HepG2 (cell line): ENCODE measurements at regions not wholly inside any gene's neighbourhood (a gene's known extent, or its start where the extent isn't known, plus 50 kb on each side); places are given as distances from the start of the nearest gene placed in this dataset.

Source experiments
- PCBP1 ChIP-seq: fragments of 200-400 bp; formaldehyde crosslinking; IDR thresholded peaks from 2 replicates; pipeline ENCODE4 v1.6.1; 2017; ENCODE audit warnings: mild to moderate bottlenecking, low read depth, low read length, borderline replicate concordance
- SMAD3 ChIP-seq: sonication (generic); formaldehyde crosslinking; IDR thresholded peaks from 2 replicates; pipeline ENCODE4 v1.4.0; 2020; ENCODE audit warnings: missing genetic modification reagents
- YEATS4 ChIP-seq: sonication (generic); formaldehyde crosslinking; IDR thresholded peaks from 2 replicates; pipeline ENCODE4 v1.4.0; 2020; ENCODE audit warnings: missing genetic modification reagents, borderline replicate concordance
- ZBTB49 ChIP-seq: sonication (generic); formaldehyde crosslinking; IDR thresholded peaks from 2 replicates; pipeline ENCODE4 v1.4.0; 2020; ENCODE audit warnings: missing genetic modification reagents, borderline replicate concordance
- ZFP91 ChIP-seq: sonication (generic); formaldehyde crosslinking; IDR thresholded peaks from 2 replicates; pipeline ENCODE4 v1.9.0; 2022; ENCODE audit warnings: missing genetic modification reagents, mild to moderate bottlenecking, borderline replicate concordance

- no peak for TF ChIP-seq ZBTB49 (CRISPR knock-in tag)
- no peak for TF ChIP-seq ZFP91 (CRISPR knock-in tag)
- no peak for TF ChIP-seq PCBP1
- TF ChIP-seq YEATS4, result no peak
- no peak for TF ChIP-seq SMAD3 (CRISPR knock-in tag)
These were observed 930.3 kb upstream of the PCDH9 start for GRCh38 chr13:68160466-68160865.
